ENCODE measurements at regions not wholly inside any gene's neighbourhood (a gene's known extent, or its start where the extent isn't known, plus 50 kb on each side); places are given as distances from the start of the nearest gene placed in this dataset.

- Histone ChIP-seq H3K4me2 (replicated peaks; ENCODE audit: extremely low read depth, low read length, poor library complexity, severe bottlenecking) (no peak overlapping the region), H3K27ac (ENCODE audit: low read depth in 1 of 2, low read length in 2 of 2) (no peak overlapping the region), H3K79me2 (ENCODE audit: insufficient read depth, low read length) (no peaks in the 10 kb centered on the region), H3K36me3 (replicated peaks in 1 of 2; ENCODE audit: control insufficient read depth in 1 of 2, insufficient read depth in 2 of 2, low read length in 2 of 2) (no peaks in the 10 kb centered on the region), H3K9me3 (replicated peaks in 1 of 2; ENCODE audit: control insufficient read depth in 1 of 2, insufficient read depth in 1 of 2, low read length in 2 of 2) (no peaks in the 10 kb centered on the region), H3K4me3 (replicated peaks in 1 of 3; ENCODE audit: low read depth in 2 of 3, low read length in 3 of 3) (no peak overlapping the region), H2AFZ (ENCODE audit: insufficient read depth, low read depth, low read length, poor library complexity, severe bottlenecking) (no peak overlapping the region), H3K4me1 (ENCODE audit: control insufficient read depth in 1 of 2, insufficient read depth in 2 of 2, low read length in 2 of 2) (no peaks in the 10 kb centered on the region), H3K27me3 (ENCODE audit: control insufficient read depth in 2 of 2, insufficient read depth in 2 of 2, low read length in 2 of 2) (no peaks in the 10 kb centered on the region), H4K20me1 (ENCODE audit: insufficient read depth, low read length) (no peaks in the 10 kb centered on the region), H3K9ac (ENCODE audit: insufficient read depth, low read length, poor library complexity, severe bottlenecking) (no peak overlapping the region)
- Mint-ChIP-seq H3K27me3 (ENCODE audit: low read depth in 3 of 3) (peaks cover 0 to 9% (median 4%) of the 10 kb centered on the region in 3 donors), H3K4me1 (no peaks in the 10 kb centered on the region), H3K36me3 (no peaks in the 10 kb centered on the region), H3K4me3 (no peak overlapping the region), H3K27ac (no peak overlapping the region), H3K9me3 (peaks cover 2 to 12% (median 8%) of the 10 kb centered on the region in 7 donors)
- WGBS (ENCODE audit: insufficient coverage), result no CpG with 5 or more reads among the region's 4 CpGs
- TF ChIP-seq, protein P1, sequence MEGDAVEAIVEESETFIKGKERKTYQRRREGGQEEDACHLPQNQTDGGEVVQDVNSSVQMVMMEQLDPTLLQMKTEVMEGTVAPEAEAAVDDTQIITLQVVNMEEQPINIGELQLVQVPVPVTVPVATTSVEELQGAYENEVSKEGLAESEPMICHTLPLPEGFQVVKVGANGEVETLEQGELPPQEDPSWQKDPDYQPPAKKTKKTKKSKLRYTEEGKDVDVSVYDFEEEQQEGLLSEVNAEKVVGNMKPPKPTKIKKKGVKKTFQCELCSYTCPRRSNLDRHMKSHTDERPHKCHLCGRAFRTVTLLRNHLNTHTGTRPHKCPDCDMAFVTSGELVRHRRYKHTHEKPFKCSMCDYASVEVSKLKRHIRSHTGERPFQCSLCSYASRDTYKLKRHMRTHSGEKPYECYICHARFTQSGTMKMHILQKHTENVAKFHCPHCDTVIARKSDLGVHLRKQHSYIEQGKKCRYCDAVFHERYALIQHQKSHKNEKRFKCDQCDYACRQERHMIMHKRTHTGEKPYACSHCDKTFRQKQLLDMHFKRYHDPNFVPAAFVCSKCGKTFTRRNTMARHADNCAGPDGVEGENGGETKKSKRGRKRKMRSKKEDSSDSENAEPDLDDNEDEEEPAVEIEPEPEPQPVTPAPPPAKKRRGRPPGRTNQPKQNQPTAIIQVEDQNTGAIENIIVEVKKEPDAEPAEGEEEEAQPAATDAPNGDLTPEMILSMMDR (IDR thresholded peaks at IDR 0.05), result no peak
- DNase-seq, result no peak
- intact Hi-C loops (cut with micrococcal nuclease), result no loop called here
Observed at GRCh38 chrX:25125483-25125882, 109.7 kb upstream of the ARX start.

DNA sequence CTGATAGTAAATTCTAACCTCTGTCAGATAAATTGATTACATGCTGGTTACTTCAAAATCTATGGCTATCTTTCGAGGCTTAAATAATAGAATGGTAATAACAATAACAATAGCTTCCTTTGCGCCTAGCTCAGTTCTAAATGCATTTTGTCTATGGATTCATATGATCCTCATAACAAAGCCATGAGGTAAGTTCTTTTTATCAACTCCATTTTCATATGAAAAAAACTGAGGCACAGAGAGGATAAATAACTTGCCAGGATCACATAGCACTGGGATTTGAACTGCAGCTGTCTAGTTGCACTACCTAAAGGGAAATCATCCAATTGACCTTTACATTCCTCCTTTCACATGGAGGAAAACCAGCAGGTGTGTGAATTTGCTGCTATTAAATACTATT lies 108.6 kb upstream of the ARX start:
- Mint-ChIP-seq H3K4me1 (no peaks in the 10 kb centered on the region), H3K9me3 (peaks cover 2 to 16% (median 11%) of the 10 kb centered on the region in 7 donors), H3K27ac (no peak overlapping the region), H3K27me3 (ENCODE audit: low read depth in 3 of 3) (peaks cover 0 to 8% (median 4%) of the 10 kb centered on the region in 3 donors), H3K36me3 (no peaks in the 10 kb centered on the region), H3K4me3 (no peak overlapping the region)
- Histone ChIP-seq H3K79me2 (ENCODE audit: insufficient read depth, low read length) (no peaks in the 10 kb centered on the region), H3K4me2 (replicated peaks; ENCODE audit: extremely low read depth, low read length, poor library complexity, severe bottlenecking) (no peak overlapping the region), H4K20me1 (ENCODE audit: insufficient read depth, low read length) (no peaks in the 10 kb centered on the region), H3K36me3 (replicated peaks in 1 of 2; ENCODE audit: control insufficient read depth in 1 of 2, insufficient read depth in 2 of 2, low read length in 2 of 2) (no peaks in the 10 kb centered on the region), H3K27me3 (ENCODE audit: control insufficient read depth in 2 of 2, insufficient read depth in 2 of 2, low read length in 2 of 2) (no peaks in the 10 kb centered on the region), H3K4me3 (replicated peaks in 1 of 3; ENCODE audit: low read depth in 2 of 3, low read length in 3 of 3) (no peak overlapping the region), H3K27ac (ENCODE audit: low read depth in 1 of 2, low read length in 2 of 2) (no peak overlapping the region), H3K9ac (ENCODE audit: insufficient read depth, low read length, poor library complexity, severe bottlenecking) (no peak overlapping the region), H3K4me1 (ENCODE audit: control insufficient read depth in 1 of 2, insufficient read depth in 2 of 2, low read length in 2 of 2) (no peaks in the 10 kb centered on the region), H2AFZ (ENCODE audit: insufficient read depth, low read depth, low read length, poor library complexity, severe bottlenecking) (no peak overlapping the region), H3K9me3 (replicated peaks in 1 of 2; ENCODE audit: control insufficient read depth in 1 of 2, insufficient read depth in 1 of 2, low read length in 2 of 2) (no peaks in the 10 kb centered on the region)
- no peak for DNase-seq
- intact Hi-C loops (cut with micrococcal nuclease), result no loop called here
- WGBS (ENCODE audit: insufficient coverage), result no CpG with 5 or more reads among the region's 2 CpGs
- TF ChIP-seq, protein P1 (IDR thresholded peaks at IDR 0.05), result no peak

Measured in CD14-positive monocyte (primary cell).